OCI-LY3 (cell line): ENCODE measurements at regions not wholly inside any gene's neighbourhood (a gene's known extent, or its start where the extent isn't known, plus 50 kb on each side); places are given as distances from the start of the nearest gene placed in this dataset.

Source experiments
- EZH2phosphoT487 ChIP-seq: fragments of 200-600 bp; shearing (Covaris generic); IDR thresholded peaks from 2 replicates; pipeline ENCODE4 v1.6.1; 2018; ENCODE audit warnings: antibody characterized with exemption, mixed run types, low read depth
- TF ChIP-seq, protein P1 (sequence below): fragments of 200-600, 300-600 bp; sonication (generic); IDR thresholded peaks from 2 replicates; pipeline ENCODE4 v1.5.1; 2014; ENCODE audit warnings: antibody characterized with exemption, low read length, low read depth

DNA sequence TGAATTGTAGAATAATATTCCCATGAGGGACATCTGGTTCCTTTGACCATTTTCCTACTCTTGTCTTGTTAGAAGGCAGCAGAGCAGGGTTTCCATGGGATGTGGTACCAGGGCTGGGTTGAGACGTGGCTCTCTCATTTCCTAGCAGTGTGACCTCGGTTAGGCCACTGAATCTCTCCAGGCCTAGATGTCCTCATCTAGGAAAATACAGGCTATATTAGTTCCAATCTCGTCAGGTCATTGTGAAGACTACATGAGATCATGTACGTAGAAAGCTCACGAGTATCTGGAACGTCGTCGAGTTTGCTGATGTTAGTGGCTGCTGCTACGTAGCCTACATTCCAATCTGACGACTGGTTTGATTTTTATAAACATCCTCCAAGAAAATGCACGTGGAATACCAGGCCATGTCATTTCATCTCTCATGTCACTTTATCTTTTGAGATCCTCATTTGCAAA lies 278.2 kb upstream of the GATB start:
- TF ChIP-seq EZH2phosphoT487, result no peak
- TF ChIP-seq, protein P1, sequence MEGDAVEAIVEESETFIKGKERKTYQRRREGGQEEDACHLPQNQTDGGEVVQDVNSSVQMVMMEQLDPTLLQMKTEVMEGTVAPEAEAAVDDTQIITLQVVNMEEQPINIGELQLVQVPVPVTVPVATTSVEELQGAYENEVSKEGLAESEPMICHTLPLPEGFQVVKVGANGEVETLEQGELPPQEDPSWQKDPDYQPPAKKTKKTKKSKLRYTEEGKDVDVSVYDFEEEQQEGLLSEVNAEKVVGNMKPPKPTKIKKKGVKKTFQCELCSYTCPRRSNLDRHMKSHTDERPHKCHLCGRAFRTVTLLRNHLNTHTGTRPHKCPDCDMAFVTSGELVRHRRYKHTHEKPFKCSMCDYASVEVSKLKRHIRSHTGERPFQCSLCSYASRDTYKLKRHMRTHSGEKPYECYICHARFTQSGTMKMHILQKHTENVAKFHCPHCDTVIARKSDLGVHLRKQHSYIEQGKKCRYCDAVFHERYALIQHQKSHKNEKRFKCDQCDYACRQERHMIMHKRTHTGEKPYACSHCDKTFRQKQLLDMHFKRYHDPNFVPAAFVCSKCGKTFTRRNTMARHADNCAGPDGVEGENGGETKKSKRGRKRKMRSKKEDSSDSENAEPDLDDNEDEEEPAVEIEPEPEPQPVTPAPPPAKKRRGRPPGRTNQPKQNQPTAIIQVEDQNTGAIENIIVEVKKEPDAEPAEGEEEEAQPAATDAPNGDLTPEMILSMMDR, result no peak
